ENCODE measurements at regions not wholly inside any gene's neighbourhood (a gene's known extent, or its start where the extent isn't known, plus 50 kb on each side); places are given as distances from the start of the nearest gene placed in this dataset.

- peaks cover 23% of the 10 kb centered on the region for H3K27me3 Mint-ChIP-seq
- H3K36me3 Mint-ChIP-seq (ENCODE audit: low read depth), result no peaks in the 10 kb centered on the region
- ATAC-seq (no peak), DNase-seq (no peak)
- no peak overlapping the region for H3K27ac Mint-ChIP-seq
- no peak overlapping the region for H3K4me3 Mint-ChIP-seq
- no peaks in the 10 kb centered on the region for H3K4me1 Mint-ChIP-seq
- H3K9me3 ChIP-seq (ENCODE audit: control insufficient read depth, low read length, poor library complexity, severe bottlenecking), result no peaks in the 10 kb centered on the region
These were observed 106.2 kb downstream of the SAMD9 start for GRCh38 chr7:93011351-93012294.

DNA sequence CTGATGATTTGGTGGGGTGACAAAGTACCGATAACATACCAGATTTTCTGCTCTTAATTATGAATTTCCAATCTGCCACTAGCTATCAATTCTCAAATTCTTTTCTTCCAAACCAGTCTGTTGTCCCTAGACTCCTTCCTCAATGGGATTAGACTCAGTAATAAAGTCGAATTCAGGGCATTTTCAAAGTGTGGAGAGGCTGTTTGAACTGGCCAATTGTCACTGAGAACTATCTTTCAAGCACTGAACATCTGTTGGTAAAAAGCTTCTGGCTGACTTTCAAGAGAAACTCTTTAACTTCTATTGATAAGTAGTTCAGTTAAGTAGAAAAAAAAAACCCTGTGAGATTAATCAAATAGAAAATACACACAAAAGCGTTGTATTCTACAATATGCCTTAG is 108.9 kb downstream of the SAMD9 start:
- Mint-ChIP-seq H3K27ac (no peak overlapping the region), H3K27me3 (peaks cover 23% of the 10 kb centered on the region), H3K36me3 (ENCODE audit: low read depth) (no peaks in the 10 kb centered on the region), H3K4me1 (no peaks in the 10 kb centered on the region), H3K4me3 (no peak overlapping the region)
- ATAC-seq, result no peak
- H3K9me3 ChIP-seq (ENCODE audit: control insufficient read depth, low read length, poor library complexity, severe bottlenecking), result no peaks in the 10 kb centered on the region
- no peak for DNase-seq

- H3K9me3 ChIP-seq (ENCODE audit: control insufficient read depth, low read length, poor library complexity, severe bottlenecking), result no peaks in the 10 kb centered on the region
- no peak overlapping the region for H3K27ac Mint-ChIP-seq
- ATAC-seq, result no peak
- peaks cover 22% of the 10 kb centered on the region for H3K27me3 Mint-ChIP-seq
- DNase-seq, result no peak
- no peak overlapping the region for H3K4me3 Mint-ChIP-seq
- H3K36me3 Mint-ChIP-seq (ENCODE audit: low read depth), result no peaks in the 10 kb centered on the region
- H3K4me1 Mint-ChIP-seq, result no peaks in the 10 kb centered on the region
These were observed 111.2 kb downstream of the SAMD9 start for GRCh38 chr7:93006480-93007095.

- peaks cover 5% of the 10 kb centered on the region for H3K27me3 Mint-ChIP-seq
- no peaks in the 10 kb centered on the region for H3K4me1 Mint-ChIP-seq
- no peak for DNase-seq
- no peaks in the 10 kb centered on the region for H3K36me3 Mint-ChIP-seq (ENCODE audit: low read depth)
- no peak overlapping the region for H3K4me3 Mint-ChIP-seq
- no peaks in the 10 kb centered on the region for H3K9me3 ChIP-seq (ENCODE audit: control insufficient read depth, low read length, poor library complexity, severe bottlenecking)
- H3K27ac Mint-ChIP-seq, result no peak overlapping the region
- ATAC-seq, result no peak
These were observed 112.9 kb downstream of the SAMD9 start for GRCh38 chr7:93004906-93005305.

GRCh38 chr7:92997719-92998118 is 120.1 kb downstream of the SAMD9 start:
- Mint-ChIP-seq H3K27ac (no peak overlapping the region), H3K4me1 (no peaks in the 10 kb centered on the region), H3K27me3 (peaks cover 22% of the 10 kb centered on the region), H3K36me3 (ENCODE audit: low read depth) (peaks cover 4% of the 10 kb centered on the region), H3K4me3 (no peak overlapping the region)
- ATAC-seq, result no peak
- DNase-seq, result no peak
- no peaks in the 10 kb centered on the region for H3K9me3 ChIP-seq (ENCODE audit: control insufficient read depth, low read length, poor library complexity, severe bottlenecking)

- Mint-ChIP-seq H3K4me1 (no peaks in the 10 kb centered on the region), H3K4me3 (no peak overlapping the region), H3K27ac (no peak overlapping the region), H3K27me3 (peaks cover 22% of the 10 kb centered on the region), H3K36me3 (ENCODE audit: low read depth) (peaks cover 4% of the 10 kb centered on the region)
- DNase-seq (no peak), ATAC-seq (no peak)
- no peaks in the 10 kb centered on the region for H3K9me3 ChIP-seq (ENCODE audit: control insufficient read depth, low read length, poor library complexity, severe bottlenecking)
These were observed 120.6 kb downstream of the SAMD9 start for GRCh38 chr7:92997152-92997551.

- Mint-ChIP-seq H3K27me3 (peaks cover 22% of the 10 kb centered on the region), H3K36me3 (ENCODE audit: low read depth) (peaks cover 4% of the 10 kb centered on the region), H3K4me3 (no peak overlapping the region), H3K27ac (no peak overlapping the region), H3K4me1 (no peaks in the 10 kb centered on the region)
- DNase-seq (no peak), ATAC-seq (no peak)
- H3K9me3 ChIP-seq (ENCODE audit: control insufficient read depth, low read length, poor library complexity, severe bottlenecking), result no peaks in the 10 kb centered on the region
These were observed 122.9 kb downstream of the SAMD9 start for GRCh38 chr7:92994901-92995300.

- no peak overlapping the region for H3K27ac Mint-ChIP-seq
- ATAC-seq (no peak), DNase-seq (no peak)
- no peaks in the 10 kb centered on the region for H3K4me1 Mint-ChIP-seq
- no peaks in the 10 kb centered on the region for H3K9me3 ChIP-seq (ENCODE audit: control insufficient read depth, low read length, poor library complexity, severe bottlenecking)
- no peak overlapping the region for H3K4me3 Mint-ChIP-seq
- H3K36me3 Mint-ChIP-seq (ENCODE audit: low read depth), result peaks cover 3% of the 10 kb centered on the region
- H3K27me3 Mint-ChIP-seq, result peaks cover 14% of the 10 kb centered on the region
These were observed 124.8 kb downstream of the SAMD9 start for GRCh38 chr7:92992932-92993331.

GRCh38 chr7:92992483-92992882 is 125.3 kb downstream of the SAMD9 start:
- Mint-ChIP-seq H3K4me1 (no peaks in the 10 kb centered on the region), H3K27me3 (peaks cover 14% of the 10 kb centered on the region), H3K36me3 (ENCODE audit: low read depth) (no peaks in the 10 kb centered on the region), H3K27ac (no peak overlapping the region), H3K4me3 (no peak overlapping the region)
- ATAC-seq, result no peak
- DNase-seq, result no peak
- no peaks in the 10 kb centered on the region for H3K9me3 ChIP-seq (ENCODE audit: control insufficient read depth, low read length, poor library complexity, severe bottlenecking)

DNA sequence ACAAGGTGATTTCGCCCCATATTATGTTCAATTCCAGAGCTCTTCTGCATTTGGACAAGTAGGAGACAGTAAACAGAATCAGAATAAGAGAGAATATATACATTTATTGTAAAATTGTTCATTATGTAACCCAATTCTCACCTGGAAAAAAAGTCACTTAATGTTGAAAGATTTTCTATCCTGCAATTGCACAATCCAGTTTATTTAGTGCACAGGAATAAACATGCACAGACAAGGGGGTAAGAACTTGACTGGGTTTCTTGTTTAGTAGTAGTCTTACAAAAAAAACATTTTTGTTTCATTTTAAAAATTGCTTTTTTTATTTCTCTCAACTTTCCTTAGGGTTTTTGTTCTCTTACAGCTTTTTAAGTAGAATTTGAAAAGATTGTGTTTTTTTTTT is 126.6 kb downstream of the SAMD9 start:
- no peak for DNase-seq
- no peak for ATAC-seq
- Mint-ChIP-seq H3K4me3 (no peak overlapping the region), H3K27ac (no peak overlapping the region), H3K4me1 (no peaks in the 10 kb centered on the region), H3K36me3 (ENCODE audit: low read depth) (no peaks in the 10 kb centered on the region), H3K27me3 (peaks cover 20% of the 10 kb centered on the region)
- H3K9me3 ChIP-seq (ENCODE audit: control insufficient read depth, low read length, poor library complexity, severe bottlenecking), result no peaks in the 10 kb centered on the region

DNA sequence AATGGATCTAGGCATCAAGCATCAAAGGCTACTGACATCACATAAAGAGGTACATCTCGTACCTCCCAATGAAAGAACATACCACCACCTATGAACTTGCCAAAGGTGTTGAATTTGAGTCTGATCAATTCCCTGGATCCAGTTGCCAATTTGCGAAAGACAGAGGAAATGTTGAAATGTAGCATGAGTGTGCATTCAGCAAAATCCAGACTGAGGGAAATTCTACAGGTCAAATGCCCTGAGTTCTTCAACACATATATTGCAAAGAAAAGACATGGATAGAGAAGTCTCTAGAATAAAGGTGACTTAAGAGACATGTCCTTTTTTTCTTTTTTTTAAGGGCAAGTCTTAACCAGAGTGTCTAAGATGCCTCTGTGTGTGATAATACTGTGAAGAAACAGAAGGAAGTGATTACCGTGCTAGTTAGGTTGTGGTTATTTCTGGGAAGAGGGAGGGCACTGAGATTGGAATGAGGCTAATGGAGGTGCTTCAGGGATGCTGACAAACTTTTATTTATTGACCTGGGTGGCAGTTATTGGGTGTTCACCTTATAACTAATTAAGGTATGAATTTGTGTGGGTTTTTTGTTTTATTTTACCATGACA is 128.7 kb downstream of the SAMD9 start:
- Mint-ChIP-seq H3K4me1 (no peaks in the 10 kb centered on the region), H3K27ac (no peak overlapping the region), H3K4me3 (no peak overlapping the region), H3K36me3 (ENCODE audit: low read depth) (no peaks in the 10 kb centered on the region), H3K27me3 (peaks cover 20% of the 10 kb centered on the region)
- no peaks in the 10 kb centered on the region for H3K9me3 ChIP-seq (ENCODE audit: control insufficient read depth, low read length, poor library complexity, severe bottlenecking)
- ATAC-seq (no peak), DNase-seq (no peak)

GRCh38 chr7:92988051-92988450 is 129.7 kb downstream of the SAMD9 start:
- no peaks in the 10 kb centered on the region for H3K9me3 ChIP-seq (ENCODE audit: control insufficient read depth, low read length, poor library complexity, severe bottlenecking)
- no peak overlapping the region for H3K27ac Mint-ChIP-seq
- H3K36me3 Mint-ChIP-seq (ENCODE audit: low read depth), result no peaks in the 10 kb centered on the region
- no peak for ATAC-seq
- peaks cover 21% of the 10 kb centered on the region for H3K27me3 Mint-ChIP-seq
- no peaks in the 10 kb centered on the region for H3K4me1 Mint-ChIP-seq
- DNase-seq, result no peak
- H3K4me3 Mint-ChIP-seq, result no peak overlapping the region

GRCh38 chr7:92987538-92987937 is 130.2 kb downstream of the SAMD9 start:
- H3K36me3 Mint-ChIP-seq (ENCODE audit: low read depth), result no peaks in the 10 kb centered on the region
- H3K27ac Mint-ChIP-seq, result no peak overlapping the region
- no peak for DNase-seq
- no peak overlapping the region for H3K4me3 Mint-ChIP-seq
- H3K9me3 ChIP-seq (ENCODE audit: control insufficient read depth, low read length, poor library complexity, severe bottlenecking), result no peaks in the 10 kb centered on the region
- no peak for ATAC-seq
- peaks cover 21% of the 10 kb centered on the region for H3K27me3 Mint-ChIP-seq
- H3K4me1 Mint-ChIP-seq, result no peaks in the 10 kb centered on the region
